ENCODE measurements at regions not wholly inside any gene's neighbourhood (a gene's known extent, or its start where the extent isn't known, plus 50 kb on each side); places are given as distances from the start of the nearest gene placed in this dataset.

- Histone ChIP-seq H3K4me1 (ENCODE audit: insufficient read depth, low read length) (no peaks in the 10 kb centered on the region; the same call in 1 of the 2 replicates), H4K20me1 (ENCODE audit: low read length) (no peaks in the 10 kb centered on the region), H3K79me2 (ENCODE audit: low read length) (no peaks in the 10 kb centered on the region), H3K4me2 (ENCODE audit: low read length) (no peak overlapping the region), H3K36me3 (ENCODE audit: low read depth, low read length) (no peaks in the 10 kb centered on the region), H3K9me3 (ENCODE audit: low read length) (no peaks in the 10 kb centered on the region), H2AFZ (ENCODE audit: low read length) (no peak overlapping the region), H3K9me2 (replicated peaks; ENCODE audit: low read length) (no peaks in the 10 kb centered on the region), H3K27me3 (ENCODE audit: low read length) (0 out of 2 replicates have a peak, but pooled peaks cover 10% of the 10 kb centered on the region), H3K9ac (ENCODE audit: low read length) (no peak overlapping the region), H3K27ac (ENCODE audit: low read length) (no peak overlapping the region), H3F3A (ENCODE audit: low read length, unreplicated experiment) (no peaks in the 10 kb centered on the region), H3K4me3 (ENCODE audit: low read length) (no peak overlapping the region)
- BruUV-seq (replicated peaks), result no TSS peak
- POLR2A ChIA-PET (ENCODE audit: unreplicated experiment), result no interaction called here
- no peak for ATAC-seq
- DNase-seq, result peak; percentile 12
- CTCF ChIA-PET, result no interaction called here
- intact Hi-C loops (cut with micrococcal nuclease), result no loop called here
- no peak for TF ChIP-seq EZH2 (IDR thresholded peaks at IDR 0.05; ENCODE audit: low read length, unreplicated experiment)
- no peak for TF ChIP-seq EZH2phosphoT487 (IDR thresholded peaks at IDR 0.05; ENCODE audit: borderline replicate concordance, low read length)
- no peak for TF ChIP-seq CTCF (conservative IDR thresholded peaks at IDR 0.05; ENCODE audit: low read depth, low read length)
Observed at GRCh38 chr22:49642331-49642730, 185.3 kb downstream of the BRD1 start.

- H3K27me3 ChIP-seq (ENCODE audit: low read length), result 0 out of 2 replicates have a peak, but pooled peaks cover 10% of the 10 kb centered on the region
Observed at GRCh38 chr22:49641770-49642313, 185.8 kb downstream of the BRD1 start.

More at GRCh38 chr22:49641770-49642313, 185.8 kb downstream of the BRD1 start:
- Histone ChIP-seq H3K27ac (ENCODE audit: low read length) (no peak overlapping the region), H3K4me1 (ENCODE audit: insufficient read depth, low read length) (no peaks in the 10 kb centered on the region; the same call in 1 of the 2 replicates), H3K36me3 (ENCODE audit: low read depth, low read length) (no peaks in the 10 kb centered on the region), H3K9me2 (replicated peaks; ENCODE audit: low read length) (no peaks in the 10 kb centered on the region), H3K9ac (ENCODE audit: low read length) (no peak overlapping the region), H3K4me3 (ENCODE audit: low read length) (no peak overlapping the region), H3K79me2 (ENCODE audit: low read length) (no peaks in the 10 kb centered on the region), H3K9me3 (ENCODE audit: low read length) (no peaks in the 10 kb centered on the region), H3F3A (ENCODE audit: low read length, unreplicated experiment) (no peaks in the 10 kb centered on the region), H2AFZ (ENCODE audit: low read length) (no peak overlapping the region), H4K20me1 (ENCODE audit: low read length) (no peaks in the 10 kb centered on the region), H3K4me2 (ENCODE audit: low read length) (no peak overlapping the region)
- ChIA-PET CTCF (no interaction called here), POLR2A (ENCODE audit: unreplicated experiment) (no interaction called here)
- TF ChIP-seq EZH2 (IDR thresholded peaks at IDR 0.05; ENCODE audit: low read length, unreplicated experiment), result no peak
- TF ChIP-seq CTCF (conservative IDR thresholded peaks at IDR 0.05; ENCODE audit: low read depth, low read length), result no peak
- TF ChIP-seq EZH2phosphoT487 (IDR thresholded peaks at IDR 0.05; ENCODE audit: borderline replicate concordance, low read length), result no peak
- DNase-seq, result no peak
- intact Hi-C loops (cut with micrococcal nuclease), result no loop called here
- no TSS peak for BruUV-seq (replicated peaks)
- no peak for ATAC-seq

Measured in PC-3 (cell line).